Endothelial cell (in vitro differentiated cells): ENCODE measurements at regions not wholly inside any gene's neighbourhood (a gene's known extent, or its start where the extent isn't known, plus 50 kb on each side); places are given as distances from the start of the nearest gene placed in this dataset.

Experiments used
- DNase-seq: peaks from one replicate; pipeline ENCODE4 v3.0.0; 2021; ENCODE audit warnings: low spot score
- H3K27ac Mint-ChIP-seq: one replicate; pipeline ENCODE4 v1.8.0; 2021; ENCODE audit warnings: mixed read lengths, inconsistent platforms; ENCODE audit not compliant: unreplicated experiment
- H3K27me3 Mint-ChIP-seq: one replicate; pipeline ENCODE4 v1.8.0; 2021; ENCODE audit warnings: mild to moderate bottlenecking, moderate library complexity, mixed read lengths, inconsistent platforms; ENCODE audit not compliant: unreplicated experiment
- H3K36me3 Mint-ChIP-seq: one replicate; pipeline ENCODE4 v1.8.0; 2021; ENCODE audit warnings: mild to moderate bottlenecking, low read depth, mixed read lengths, inconsistent platforms; ENCODE audit not compliant: unreplicated experiment
- H3K4me1 Mint-ChIP-seq: one replicate; pipeline ENCODE4 v1.8.0; 2021; ENCODE audit warnings: mild to moderate bottlenecking, mixed read lengths, inconsistent platforms; ENCODE audit not compliant: unreplicated experiment
- H3K4me3 Mint-ChIP-seq: one replicate; pipeline ENCODE4 v1.8.0; 2021; ENCODE audit warnings: mild to moderate bottlenecking, mixed read lengths, inconsistent platforms; ENCODE audit not compliant: unreplicated experiment
- H3K9me3 Mint-ChIP-seq: one replicate; pipeline ENCODE4 v1.8.0; 2021; ENCODE audit warnings: mixed read lengths, inconsistent platforms; ENCODE audit not compliant: unreplicated experiment
- TF ChIP-seq, protein P1 (sequence below): fragments of 200-600 bp; sonication (generic); IDR thresholded peaks from one replicate; pipeline ENCODE4 v1.5.0; 2021; ENCODE audit warnings: antibody characterized with exemption; ENCODE audit not compliant: unreplicated experiment

DNA sequence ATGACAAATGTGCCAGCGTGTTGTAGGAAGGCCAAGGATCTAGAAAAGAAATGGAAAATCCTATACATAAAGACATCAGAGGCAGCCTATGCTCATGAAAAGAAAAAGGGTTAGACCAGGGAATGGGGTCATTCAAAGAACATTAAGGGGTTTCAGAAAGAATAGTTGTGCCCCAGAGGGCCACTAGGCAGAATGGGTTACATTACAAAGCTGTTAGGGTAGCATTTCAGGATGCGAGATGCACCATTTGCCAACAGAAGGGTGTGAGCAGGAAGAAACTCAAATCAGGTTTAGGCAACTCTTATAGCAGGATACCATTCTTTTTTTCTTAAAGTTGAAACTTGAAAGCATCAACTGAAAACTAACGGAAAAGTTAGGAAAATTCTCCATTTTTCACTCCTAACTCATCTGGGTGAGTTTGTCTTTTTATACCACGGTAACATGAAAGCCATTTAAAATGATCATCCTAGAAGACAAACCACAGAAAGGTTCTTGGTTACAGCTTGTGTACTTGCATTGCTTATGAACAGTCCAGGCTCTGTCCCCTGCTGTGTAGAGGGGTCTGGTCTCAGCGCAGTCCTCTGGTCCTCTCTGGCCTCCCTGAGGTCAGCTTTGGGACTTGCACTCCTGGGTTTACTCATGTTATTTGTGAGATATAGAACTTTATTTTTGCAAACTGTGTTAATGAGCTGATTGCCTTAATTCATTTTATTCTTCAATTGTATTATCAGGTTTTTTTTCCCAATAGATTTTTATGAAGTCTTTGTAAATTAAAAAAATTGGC is 209.1 kb downstream of the DACT1 start:
- no peak overlapping the region for H3K27ac Mint-ChIP-seq
- TF ChIP-seq, protein P1, sequence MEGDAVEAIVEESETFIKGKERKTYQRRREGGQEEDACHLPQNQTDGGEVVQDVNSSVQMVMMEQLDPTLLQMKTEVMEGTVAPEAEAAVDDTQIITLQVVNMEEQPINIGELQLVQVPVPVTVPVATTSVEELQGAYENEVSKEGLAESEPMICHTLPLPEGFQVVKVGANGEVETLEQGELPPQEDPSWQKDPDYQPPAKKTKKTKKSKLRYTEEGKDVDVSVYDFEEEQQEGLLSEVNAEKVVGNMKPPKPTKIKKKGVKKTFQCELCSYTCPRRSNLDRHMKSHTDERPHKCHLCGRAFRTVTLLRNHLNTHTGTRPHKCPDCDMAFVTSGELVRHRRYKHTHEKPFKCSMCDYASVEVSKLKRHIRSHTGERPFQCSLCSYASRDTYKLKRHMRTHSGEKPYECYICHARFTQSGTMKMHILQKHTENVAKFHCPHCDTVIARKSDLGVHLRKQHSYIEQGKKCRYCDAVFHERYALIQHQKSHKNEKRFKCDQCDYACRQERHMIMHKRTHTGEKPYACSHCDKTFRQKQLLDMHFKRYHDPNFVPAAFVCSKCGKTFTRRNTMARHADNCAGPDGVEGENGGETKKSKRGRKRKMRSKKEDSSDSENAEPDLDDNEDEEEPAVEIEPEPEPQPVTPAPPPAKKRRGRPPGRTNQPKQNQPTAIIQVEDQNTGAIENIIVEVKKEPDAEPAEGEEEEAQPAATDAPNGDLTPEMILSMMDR, result no peak
- no peak overlapping the region for H3K4me3 Mint-ChIP-seq
- DNase-seq, result no peak
- H3K27me3 Mint-ChIP-seq, result no peaks in the 10 kb centered on the region
- H3K9me3 Mint-ChIP-seq, result no peaks in the 10 kb centered on the region
- no peaks in the 10 kb centered on the region for H3K36me3 Mint-ChIP-seq
- H3K4me1 Mint-ChIP-seq, result no peaks in the 10 kb centered on the region

DNA sequence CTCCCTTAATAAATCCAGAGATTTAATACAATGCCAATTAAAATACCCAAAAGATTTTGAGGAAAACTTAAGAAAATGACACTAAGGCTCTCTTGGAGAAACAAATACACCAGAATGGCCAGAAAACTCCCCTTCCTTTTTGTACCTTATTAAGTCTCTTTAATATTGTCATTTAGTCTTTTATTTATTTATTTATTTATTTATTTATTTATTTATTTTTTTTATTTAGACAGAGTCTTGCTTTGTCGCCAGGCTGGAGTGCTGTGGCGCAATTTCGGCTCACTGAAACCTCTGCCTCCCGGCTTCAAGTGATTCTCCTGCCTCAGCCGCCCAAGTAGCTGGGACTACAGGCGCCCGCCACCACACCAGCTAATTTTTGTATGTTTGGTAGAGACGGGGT is 210.6 kb downstream of the DACT1 start:
- H3K9me3 Mint-ChIP-seq, result no peaks in the 10 kb centered on the region
- no peaks in the 10 kb centered on the region for H3K27me3 Mint-ChIP-seq
- no peak overlapping the region for H3K4me3 Mint-ChIP-seq
- H3K4me1 Mint-ChIP-seq, result no peaks in the 10 kb centered on the region
- H3K36me3 Mint-ChIP-seq, result no peaks in the 10 kb centered on the region
- TF ChIP-seq, protein P1, result no peak
- H3K27ac Mint-ChIP-seq, result no peak overlapping the region
- no peak for DNase-seq

DNA sequence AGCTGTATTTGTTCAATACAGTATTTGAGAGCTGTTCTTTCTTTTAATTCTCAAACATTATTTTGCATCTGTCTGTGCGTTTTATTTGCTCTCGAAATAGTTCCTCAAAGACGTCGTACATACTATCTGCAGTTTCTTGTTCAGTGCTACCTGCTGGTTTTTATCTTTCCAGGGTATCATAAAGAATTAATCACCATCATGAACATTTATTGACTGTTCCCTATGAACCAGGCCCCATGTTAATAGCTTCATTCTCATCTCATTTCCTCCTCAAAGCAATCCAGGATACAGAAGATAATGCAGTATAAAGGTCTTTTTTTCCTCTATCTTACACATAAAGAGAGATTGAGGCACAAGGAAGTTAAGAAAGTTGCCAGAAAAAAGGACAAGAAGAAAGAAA is 211.8 kb downstream of the DACT1 start:
- no peaks in the 10 kb centered on the region for H3K36me3 Mint-ChIP-seq
- H3K4me1 Mint-ChIP-seq, result no peaks in the 10 kb centered on the region

DNA sequence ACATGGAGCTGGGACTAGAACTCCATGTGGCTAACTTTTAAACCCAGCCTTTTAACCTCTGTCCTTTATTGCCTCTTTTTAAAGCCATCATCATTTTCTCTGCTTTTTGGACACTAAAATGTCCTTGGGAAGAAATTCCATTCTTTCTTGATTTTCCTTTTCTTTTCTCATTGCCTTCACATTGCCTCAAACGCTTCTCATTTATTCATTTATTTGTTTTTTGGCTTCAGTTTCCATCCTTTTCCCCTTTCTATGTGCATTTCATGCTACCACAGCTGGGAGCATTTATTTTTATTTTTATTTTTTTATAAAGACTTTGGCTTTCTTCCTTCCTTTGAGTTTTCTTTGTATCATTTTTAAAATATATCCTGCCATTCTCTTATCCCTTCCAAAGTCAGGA is 212.2 kb downstream of the DACT1 start:
- Mint-ChIP-seq H3K27ac (no peak overlapping the region), H3K9me3 (no peaks in the 10 kb centered on the region), H3K27me3 (no peaks in the 10 kb centered on the region), H3K4me3 (no peak overlapping the region), H3K36me3 (no peaks in the 10 kb centered on the region), H3K4me1 (no peaks in the 10 kb centered on the region)
- TF ChIP-seq, protein P1, result no peak
- no peak for DNase-seq

More for the DNA sequence above, 211.8 kb downstream of the DACT1 start:
- no peak for DNase-seq
- Mint-ChIP-seq H3K27me3 (no peaks in the 10 kb centered on the region), H3K27ac (no peak overlapping the region), H3K4me3 (no peak overlapping the region), H3K9me3 (no peaks in the 10 kb centered on the region)
- TF ChIP-seq, protein P1, result no peak

DNA sequence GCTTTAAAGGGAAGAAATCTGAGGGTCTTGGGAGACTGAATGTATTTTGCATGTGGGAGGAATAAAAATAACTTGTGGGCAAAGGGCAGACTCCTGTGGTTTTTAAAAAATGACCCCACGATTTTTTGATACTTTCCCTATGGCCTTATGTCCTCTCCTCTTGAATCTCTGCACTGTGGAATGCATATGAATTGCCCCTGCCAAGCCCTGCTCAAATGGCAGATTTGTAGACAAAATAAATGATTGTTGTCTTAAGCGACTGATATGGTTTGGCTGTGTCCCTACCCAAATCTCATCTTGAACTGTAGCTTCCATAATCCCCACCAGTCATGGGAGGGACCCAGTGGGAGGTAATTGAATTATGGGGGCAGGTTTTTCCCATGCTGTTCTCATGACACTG is 223.8 kb downstream of the DACT1 start:
- Mint-ChIP-seq H3K27ac (no peak overlapping the region), H3K9me3 (no peaks in the 10 kb centered on the region), H3K36me3 (no peaks in the 10 kb centered on the region), H3K27me3 (peaks cover 1% of the 10 kb centered on the region), H3K4me1 (no peaks in the 10 kb centered on the region), H3K4me3 (no peak overlapping the region)
- TF ChIP-seq, protein P1, result no peak
- DNase-seq, result no peak
